Fibroblast of skin of left biceps (primary cell): ENCODE measurements at regions not wholly inside any gene's neighbourhood (a gene's known extent, or its start where the extent isn't known, plus 50 kb on each side); places are given as distances from the start of the nearest gene placed in this dataset.

Experiments used
- DNase-seq, 2 experiments: peaks; one replicate each; pipeline ENCODE4 v3.0.0-alpha.2; 2013; ENCODE audit warnings: low read depth in 2 of 2

DNA sequence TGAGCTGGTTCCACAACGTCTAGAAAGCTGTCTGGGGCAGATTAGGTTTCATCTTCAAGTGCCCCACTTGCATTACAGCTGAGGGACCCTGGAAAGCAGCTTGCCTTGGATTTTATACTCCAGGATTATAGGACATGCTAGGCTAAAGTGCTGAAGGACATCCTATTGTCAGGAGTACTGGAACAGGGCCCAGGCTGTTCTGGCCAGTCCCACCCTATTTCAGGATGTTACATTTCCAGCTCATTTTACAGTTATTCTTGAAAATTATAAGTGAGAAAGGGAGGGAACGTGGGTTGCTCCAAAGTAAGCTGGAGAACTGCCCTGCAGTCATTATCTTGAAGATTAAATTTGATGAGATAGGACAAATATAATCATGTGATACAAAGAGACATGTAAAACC lies 71.0 kb upstream of the UGT8 start:
- DNase-seq = no peak

DNA sequence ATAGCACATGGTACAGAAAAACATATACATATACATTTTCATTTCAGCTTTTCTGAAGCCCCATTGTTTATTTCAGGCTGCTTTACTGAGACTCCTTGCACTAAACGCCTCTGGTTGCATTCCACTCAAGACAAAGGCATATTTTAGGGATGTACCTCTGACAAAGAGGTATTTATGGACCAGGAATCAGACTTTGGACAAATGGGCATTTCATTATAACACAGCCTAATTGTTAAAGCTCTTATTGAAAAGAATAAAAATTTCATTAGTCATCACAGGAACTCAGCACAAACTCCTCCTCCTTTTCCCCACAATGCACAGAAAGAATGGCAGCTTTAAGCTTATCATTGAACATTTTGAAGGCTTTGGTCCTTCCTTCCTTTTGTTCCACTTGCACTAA lies 62.9 kb upstream of the UGT8 start:
- no peak for DNase-seq

DNA sequence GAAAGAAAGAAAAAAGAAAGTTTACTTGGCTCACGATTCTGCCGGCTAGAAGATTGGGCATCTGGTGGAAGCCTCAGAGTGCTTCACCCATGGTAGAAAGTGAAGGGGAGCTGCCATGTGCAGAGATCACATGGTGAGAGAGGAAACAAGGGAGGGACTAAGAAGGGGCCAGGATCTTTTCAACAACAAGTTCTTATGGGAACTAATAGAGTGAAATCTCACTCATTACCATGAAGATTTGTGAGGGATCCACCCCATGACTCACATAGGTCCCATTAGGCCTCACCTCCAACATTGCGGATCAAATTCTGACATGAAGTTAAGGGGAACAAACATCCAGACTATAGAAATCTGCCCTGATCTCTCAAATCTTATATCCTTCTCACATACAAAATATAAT lies 61.3 kb upstream of the UGT8 start:
- no peak for DNase-seq

- DNase-seq = no peak
Measured at GRCh38 chr4:114538012-114538617, 60.5 kb upstream of the UGT8 start.

- DNase-seq = no peak
Measured at GRCh38 chr4:114539985-114540384, 58.6 kb upstream of the UGT8 start.

DNA sequence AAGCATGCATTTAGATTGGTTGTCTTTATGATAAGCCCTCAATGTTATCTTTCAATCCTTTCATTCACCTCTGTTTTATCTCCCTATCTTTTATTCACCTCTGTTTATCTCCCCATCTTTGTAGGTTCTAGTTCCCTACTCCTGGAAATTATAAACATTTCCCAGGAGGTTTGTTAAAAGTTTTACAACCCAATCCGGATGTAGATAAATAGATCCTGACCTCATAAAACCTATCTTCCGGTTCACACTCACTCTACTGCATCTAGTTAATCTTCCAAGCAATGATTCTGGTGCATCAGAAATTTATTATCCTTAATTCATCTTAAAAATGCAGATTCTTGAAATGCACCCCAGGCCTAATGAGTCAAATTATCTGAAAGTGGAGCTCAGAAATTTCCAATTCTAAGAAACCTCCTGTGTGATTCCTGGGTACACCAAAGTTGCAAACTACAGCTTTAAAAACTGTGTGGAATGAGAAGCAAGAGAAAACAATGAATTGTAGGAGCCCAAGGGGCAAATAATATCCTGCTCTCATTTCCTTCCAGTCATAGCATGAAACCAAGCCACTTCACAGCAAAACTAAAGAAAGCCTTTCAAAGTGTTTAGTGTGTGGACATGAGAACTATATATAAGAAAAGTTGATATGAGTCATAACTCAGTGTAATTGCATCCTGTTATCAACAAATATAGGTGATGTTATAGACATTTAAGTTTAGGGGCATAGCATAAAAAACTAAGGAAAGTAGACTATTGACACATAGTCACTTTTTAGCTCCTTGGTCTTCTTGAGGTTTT lies 51.1 kb upstream of the UGT8 start:
- no peak for DNase-seq
